Amygdala (tissue), 56 donors: ENCODE measurements at regions not wholly inside any gene's neighbourhood (a gene's known extent, or its start where the extent isn't known, plus 50 kb on each side); places are given as distances from the start of the nearest gene placed in this dataset.

Experiments
- DNase-seq, 56 donors: peaks; one replicate each; lab custom pipeline; 2025; lab: John Stamatoyannopoulos, UW

DNA sequence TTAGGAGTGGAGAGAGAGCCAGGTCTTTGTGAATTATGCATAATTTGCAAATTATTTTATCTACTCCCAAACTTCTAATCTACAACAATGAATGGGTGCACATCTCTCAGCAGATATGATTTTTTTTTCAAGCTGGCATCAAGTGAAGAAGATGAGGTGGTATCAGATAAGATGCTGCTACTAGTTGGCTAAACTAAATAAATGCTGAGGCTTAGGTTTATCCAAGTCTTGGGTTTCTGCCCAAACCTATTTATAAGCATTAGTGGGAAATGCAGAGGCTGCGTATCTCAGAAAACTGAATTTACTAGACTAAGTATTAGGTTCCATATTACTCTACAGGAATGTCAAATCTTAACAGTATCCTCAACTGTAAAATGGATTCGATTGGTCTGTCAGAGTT lies 703.0 kb upstream of the CELF2 start:
- DNase-seq, result no peak

DNA sequence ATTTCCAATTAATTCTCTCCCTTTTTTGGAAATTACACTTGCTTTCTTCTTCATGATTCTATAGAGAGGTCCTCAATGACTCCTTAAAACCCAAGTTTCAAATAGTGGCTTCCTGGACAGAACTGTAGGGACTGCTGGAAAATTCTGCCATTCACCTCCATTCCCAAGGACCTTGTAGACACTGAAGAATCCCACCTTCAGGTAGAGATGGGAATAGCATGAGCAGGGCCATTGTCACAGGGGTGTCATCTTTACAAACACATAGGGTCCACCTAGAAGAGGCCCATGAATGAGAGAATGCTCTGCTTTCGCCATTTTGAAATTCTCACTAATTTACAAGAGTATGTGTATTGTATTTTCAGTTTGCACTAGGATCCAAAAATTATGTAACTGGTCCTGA lies 701.7 kb upstream of the CELF2 start:
- no peak for DNase-seq

DNA sequence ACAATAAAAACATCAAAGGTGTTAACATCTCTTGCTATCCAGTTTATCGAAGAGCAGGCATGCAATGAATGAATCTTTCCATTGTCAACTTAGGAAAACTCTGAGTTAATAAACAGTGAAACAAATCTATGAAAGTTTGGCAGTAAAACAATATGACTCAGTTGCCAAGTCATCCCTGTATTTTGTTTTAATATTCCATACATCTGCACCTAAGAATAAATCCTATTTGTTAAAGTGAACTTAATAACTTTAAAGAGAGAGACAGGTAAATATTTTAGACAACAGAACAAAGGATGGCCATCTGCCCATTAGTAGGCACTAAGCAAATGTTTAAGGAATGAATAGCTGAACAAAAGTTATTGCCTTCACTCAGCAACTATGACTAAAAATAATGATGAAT lies 700.5 kb upstream of the CELF2 start:
- no peak for DNase-seq

DNA sequence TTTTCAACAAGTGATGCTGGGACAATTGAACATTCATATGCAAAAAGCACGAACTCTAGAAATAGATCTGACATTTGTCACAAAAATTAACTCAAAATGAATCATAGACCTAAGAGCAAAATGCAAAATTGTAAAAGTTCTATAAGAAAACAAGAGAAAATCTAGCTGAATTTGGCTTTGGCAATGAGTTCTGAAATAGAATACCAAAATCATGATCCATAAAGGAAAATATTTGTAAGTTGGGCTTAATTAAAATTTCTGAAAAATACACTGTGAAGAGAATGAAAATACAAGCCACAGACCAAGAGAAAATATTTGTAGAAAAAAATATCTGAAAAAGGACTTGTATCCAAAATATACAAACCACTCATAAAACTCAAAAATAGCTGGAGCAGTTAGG lies 698.8 kb upstream of the CELF2 start:
- no peak for DNase-seq

DNA sequence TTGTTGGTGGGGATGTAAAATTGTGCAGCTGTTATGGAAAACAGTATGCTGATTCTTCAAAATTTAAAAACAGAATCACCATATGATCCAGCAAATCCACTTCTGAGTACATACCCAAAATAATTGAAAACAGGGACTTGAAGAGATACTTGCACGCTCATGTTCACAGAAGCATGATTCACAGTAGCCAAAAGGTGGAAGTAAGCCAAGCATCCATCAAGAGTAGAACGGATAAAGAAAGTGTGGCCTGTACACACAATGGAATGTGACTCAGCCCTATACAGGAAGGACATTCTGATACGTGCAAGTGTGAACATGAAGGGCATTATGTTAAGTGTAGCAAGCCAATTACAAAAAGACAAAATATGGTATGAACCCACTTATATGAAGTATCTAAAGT lies 696.7 kb upstream of the CELF2 start:
- DNase-seq, result no peak

DNA sequence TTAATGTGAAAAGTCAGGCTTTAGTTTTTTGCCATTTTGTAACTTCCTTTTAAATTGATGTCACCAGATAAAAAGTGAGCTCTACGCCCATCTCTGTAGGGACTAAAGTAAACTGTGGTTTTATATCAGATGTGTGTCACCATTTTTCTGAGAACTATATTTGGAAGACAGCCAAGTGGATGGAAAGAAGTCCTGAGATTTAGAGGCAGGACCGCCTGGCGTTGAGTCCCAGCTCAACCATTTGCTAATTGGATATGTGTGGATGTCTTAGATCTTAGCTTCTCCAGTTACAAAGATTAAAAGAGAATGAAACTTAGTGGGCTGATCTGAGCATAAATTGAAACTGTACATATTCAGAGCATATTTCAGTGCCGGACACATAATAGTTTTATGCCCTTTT lies 691.6 kb upstream of the CELF2 start:
- no peak for DNase-seq

DNA sequence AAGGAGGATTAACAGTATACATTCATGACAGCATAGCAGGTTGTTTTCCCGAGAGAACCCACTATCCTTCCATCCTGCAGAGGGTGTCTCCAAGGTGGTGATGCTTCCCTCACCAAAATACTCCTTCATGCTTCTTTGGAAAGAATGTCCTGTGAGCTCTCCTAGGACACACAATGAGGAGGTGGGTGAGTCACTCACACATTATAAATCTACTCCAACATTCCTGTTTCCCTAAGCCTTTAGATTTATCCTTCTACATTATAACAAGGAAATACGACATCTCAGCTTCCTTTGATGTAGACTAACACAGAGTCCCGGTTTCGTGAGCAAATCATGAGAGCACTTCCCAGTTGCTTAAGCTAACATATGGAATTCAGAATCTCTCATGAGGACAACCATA lies 689.7 kb upstream of the CELF2 start:
- DNase-seq, result no peak

DNA sequence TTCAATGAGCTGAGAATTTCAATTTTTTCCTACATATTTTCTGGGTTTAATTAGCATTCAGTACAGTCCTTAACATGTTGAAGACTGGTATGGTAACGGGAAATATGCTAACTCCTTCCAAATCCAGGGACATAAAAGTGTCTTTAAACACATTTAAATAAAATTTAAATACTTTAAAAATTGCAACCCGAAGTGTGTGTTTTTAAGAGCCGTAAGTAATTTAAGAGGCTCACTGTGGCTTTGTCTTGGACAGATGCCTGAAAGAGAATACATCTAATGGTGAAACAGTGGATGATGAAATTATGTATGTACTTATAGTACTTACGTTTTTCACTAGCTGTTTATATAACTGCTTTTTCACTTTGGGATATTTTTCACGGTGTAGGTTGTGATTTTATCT lies 687.3 kb upstream of the CELF2 start:
- no peak for DNase-seq

DNA sequence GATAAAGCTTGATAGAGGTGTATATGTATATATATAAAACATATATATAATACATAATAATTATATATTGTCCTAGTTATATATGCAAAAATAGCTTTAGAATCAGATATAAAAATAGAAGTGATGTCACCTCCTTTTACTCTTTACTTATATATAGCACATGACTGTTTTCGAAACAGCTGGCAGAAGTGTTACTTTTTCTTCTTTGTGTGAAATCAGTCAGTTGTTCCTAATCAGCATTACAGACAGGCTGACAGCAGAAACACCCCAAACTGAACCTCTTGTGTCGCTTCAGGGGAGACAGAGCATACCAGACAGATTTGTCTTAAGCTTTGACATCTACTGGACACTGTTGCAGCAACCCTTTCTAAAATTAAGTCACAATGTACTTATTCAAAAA lies 684.9 kb upstream of the CELF2 start:
- no peak for DNase-seq

DNA sequence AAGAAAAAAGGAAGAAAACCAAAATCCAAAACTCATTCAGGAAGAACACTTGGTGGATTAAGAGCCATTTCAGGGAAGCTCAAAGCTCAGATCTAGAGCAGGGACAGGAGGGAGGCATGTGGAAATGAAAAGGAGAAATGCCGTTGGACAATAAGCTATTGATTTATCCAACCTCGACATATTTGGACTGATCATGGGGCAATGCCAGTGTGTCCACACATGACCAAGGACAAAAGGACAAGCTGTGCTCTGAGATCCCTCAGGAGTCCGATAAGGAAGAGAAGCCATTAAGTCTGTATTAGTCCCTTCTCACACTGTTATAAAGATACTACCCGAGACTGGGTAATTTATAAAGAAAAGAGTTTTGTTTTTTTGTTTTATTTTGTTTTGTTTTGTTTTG lies 684.0 kb upstream of the CELF2 start:
- no peak for DNase-seq

DNA sequence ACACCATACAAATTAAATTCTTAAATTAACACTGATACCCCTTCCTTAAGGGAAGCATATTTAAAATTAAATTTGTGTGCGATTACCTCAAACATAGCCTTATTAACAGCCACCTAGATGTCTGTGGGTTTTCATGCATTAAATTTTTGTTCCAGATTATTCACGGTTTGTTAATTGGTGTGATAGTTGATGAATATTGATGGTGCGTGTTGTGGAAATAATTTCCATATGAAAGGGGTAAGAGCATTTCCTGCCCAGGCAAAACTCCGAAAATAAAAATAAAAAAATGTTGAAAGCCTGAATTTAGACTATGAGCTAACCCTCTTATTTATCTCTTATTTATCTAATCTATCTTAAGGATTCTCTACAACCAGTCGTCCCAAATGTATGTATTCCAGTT lies 679.3 kb upstream of the CELF2 start:
- DNase-seq, result no peak

DNA sequence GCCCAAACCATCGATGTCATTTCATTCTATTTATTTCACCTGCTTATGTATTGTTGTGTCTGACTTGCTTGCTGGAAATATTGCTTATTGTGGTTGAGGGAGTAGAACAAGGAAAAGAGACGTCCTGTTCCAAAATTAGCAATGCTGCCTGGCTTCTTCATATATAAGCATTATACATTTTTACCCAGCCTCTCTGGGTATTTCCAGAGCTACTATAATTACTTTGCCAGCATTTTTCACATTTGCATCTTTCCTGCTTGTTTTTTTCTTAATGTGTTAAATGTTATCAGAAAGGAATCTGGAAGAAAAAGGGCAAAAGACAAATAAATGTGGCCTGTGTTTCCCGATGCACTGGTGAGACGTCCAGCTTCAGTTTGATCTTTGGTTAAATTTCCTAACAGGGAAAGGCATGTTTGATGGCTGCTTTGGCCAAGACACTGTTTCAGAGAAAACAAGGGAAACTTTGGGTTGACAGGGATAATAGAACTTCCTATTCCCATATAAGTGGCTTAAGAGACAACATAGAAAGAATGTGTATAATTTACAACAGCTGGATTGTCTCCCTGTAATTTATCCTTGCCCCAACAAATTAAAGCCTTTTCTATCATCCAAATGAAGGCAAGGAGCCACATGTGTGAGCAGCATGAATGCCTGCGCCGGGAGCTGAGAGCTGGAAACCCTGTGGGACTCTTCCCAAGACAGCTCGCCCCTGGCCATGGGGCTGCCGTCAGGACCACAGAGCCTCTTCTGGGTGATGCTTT lies 671.1 kb upstream of the CELF2 start:
- no peak for DNase-seq

DNA sequence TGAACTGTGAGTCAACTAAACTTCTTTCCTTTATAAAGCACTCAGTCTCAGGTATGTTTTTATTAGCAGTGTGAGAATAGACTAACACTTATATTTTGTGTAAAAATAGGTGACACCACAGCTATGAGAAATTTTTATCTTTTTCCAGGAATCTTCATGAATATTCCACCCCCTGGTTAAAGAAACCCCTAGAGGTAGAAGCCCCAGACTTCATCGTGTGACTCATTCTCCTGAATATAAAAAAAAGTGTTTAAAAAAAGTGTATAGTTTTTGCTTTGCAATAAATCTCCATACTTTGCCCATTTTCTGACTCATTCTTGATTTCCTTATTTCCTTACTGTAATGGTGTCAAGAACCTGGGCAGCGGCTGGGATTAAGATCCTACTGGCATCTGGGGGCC lies 667.6 kb upstream of the CELF2 start:
- DNase-seq, result no peak

DNA sequence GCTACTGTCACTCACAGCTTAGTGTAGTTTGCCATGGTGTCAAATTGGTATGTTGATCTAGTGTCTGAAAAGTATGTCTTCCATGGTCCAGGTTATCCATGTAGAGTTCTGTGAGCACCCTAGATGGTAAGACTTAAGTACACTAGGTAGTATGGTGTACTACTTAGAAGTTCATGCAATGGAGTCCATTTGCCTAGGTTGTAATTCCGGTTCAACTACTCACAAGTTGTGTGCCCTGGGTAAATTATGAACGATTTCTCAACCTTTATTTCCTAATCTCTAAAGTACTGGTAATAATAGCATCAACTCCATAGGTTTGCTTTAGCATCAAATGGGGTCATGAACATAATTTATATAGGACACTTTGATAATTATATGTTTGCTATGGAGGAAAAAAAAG lies 666.2 kb upstream of the CELF2 start:
- no peak for DNase-seq

DNA sequence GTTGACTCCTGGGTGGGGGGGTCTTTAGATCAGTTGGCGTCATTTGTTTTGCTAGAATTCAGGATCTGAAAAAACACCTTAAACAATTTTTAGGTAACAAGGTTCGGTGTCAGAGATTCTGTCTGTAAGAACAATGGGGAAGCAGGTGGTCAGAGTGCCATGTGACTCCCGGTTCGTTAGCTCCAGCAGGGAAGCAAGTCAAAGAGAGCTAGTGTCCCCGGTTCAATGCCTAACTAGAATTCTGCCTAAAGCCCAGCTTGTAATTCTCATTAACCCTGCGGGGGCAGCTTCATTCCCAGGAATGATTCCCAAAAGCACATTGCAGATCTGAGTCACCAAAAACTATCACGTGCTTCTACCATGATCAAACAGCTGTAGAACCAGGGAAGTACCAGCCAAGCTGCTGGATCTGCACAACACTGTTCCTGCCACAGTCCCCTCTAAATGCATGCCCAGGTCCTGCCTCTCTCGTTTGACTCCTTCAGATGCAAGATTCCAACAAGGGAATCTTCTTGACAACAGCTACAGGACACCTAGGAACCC lies 664.3 kb upstream of the CELF2 start:
- DNase-seq, result no peak

DNA sequence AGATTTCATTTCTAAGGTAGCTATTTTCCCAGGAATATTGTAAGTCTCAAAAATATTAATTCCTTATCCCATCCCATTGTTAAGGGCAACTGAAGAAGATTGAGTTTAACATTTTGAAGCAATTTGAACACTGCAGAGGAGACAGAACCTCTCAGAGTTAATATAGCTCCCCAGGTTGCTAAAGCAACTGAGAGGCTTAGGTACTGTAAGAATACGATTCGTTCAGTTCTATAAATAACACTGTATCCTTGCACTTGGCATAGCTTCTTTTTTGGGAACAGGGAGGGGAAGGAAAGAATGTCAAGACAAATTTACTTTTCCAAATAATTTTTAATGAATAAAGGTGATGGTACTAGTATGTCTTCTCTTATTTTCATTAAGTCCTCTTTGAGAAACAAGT lies 658.4 kb upstream of the CELF2 start:
- no peak for DNase-seq

DNA sequence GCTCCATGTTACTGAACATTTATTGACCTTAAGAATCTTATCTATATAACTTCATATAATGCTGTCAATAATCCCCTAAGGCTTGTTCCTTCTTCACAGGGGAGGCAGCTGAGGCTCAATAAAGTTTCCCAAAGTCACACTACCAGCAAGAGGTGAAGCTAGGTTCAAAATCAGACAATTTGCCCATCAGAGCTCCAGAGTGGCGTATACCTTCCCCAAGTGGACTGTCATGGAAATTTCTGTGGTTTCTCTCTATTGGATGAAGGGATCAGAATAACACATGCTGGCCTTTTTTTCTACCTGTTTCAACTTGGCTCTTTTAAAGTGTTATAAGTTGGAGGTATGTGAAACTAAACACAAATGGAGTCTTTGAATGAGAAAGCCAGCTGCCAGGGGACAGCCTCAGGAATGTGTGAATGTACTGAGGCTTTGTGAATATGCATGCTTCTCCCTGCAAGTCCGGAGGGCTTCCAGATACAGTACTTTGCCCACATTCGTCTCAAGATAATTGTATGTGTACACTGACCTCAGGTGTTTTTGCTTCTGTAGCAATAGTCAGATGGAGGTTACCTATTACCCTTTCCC lies 656.3 kb upstream of the CELF2 start:
- DNase-seq, result no peak

DNA sequence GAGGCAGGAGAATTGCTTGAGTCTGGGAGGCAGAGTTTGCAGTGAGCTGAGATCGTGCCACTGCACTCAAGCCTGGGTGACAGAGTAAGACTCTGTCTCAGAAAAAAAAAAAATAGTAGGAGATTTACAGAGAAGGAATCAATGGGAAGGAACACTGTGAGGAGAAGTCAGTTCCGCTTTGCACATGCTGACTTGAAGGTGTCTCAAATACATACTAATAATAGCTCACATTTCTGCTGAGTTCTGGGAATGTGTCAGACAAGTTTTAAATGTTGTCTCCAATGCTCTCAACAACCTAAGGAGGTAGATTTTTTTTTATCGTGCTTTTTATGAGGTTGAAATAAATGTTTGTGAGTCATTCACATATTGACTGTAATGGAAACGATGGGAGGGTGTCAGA lies 654.9 kb upstream of the CELF2 start:
- DNase-seq, result no peak

DNA sequence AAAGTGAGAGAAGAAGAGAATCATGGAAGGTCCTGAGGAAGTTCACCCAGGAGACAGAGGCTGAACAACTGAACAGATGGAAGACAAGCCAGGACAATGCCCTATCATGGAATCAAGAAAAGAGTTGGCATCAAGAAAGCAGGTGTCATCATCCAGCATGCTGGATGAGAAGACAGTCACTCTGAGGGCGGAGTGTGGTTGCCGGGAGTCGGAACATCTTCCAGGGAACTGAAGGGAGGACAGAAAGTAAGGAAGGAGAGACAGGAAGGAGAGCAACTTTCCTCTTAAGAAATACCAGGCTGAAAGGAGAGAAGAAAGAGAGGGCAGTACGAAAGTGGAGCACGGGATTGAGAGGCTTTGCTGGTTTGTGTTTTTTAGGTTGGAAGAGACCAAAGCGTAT lies 654.5 kb upstream of the CELF2 start:
- no peak for DNase-seq

DNA sequence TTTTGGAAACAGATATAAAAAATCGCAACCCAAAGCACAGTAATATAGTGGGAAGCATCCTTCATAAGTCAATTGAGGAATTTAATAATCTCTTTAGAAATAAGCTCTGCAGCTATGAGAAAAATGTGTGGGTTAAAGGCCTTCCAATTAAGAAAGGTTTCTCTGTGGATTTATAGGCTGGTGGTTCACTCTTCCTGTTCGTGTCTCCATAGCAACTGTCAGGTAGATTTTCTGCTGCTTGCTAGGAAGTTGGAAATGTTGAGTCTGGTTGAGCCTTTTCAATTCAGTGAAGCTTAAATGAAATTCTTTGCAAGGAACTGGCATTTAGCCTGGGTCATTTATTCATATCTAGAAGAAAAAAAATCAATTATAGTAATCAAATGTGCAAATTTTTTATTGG lies 652.8 kb upstream of the CELF2 start:
- DNase-seq, result no peak

DNA sequence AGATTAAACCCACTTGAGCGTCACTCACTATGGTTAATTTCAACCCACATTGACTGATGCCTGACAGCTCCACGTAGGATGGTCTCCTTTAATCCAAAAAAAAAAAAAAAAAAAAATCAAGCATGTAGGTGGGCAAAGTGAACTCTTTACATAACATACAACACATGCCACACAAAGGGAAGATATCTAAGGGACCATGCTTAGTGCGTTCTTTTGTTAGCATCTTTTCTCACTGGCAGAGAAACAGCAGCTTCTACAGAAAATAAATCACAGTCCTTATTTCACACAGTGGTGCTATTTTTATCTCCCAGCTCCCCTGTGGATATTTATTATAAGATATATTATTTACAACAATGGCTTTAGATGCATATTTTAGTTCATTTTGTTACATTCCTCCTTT lies 652.0 kb upstream of the CELF2 start:
- DNase-seq, result no peak

DNA sequence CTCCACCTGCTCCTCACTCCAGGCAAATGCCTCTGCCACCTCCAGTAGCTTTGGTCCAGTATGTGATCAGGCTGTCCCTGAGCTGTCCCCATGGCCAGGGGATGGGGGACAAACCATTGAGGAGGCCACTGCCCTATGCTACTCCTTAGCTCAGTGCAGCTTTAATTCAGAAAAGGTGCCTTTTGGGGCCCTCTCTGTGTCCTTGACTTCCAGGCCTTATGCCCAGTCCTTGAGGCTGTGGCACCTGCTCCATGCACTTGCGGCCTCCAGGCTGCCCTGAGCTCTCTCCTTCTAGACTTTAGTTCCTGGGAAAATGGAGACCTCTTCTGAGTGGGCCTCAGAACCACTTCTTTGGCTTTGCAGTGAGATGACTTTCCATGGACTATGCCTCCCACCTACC lies 650.8 kb upstream of the CELF2 start:
- no peak for DNase-seq

DNA sequence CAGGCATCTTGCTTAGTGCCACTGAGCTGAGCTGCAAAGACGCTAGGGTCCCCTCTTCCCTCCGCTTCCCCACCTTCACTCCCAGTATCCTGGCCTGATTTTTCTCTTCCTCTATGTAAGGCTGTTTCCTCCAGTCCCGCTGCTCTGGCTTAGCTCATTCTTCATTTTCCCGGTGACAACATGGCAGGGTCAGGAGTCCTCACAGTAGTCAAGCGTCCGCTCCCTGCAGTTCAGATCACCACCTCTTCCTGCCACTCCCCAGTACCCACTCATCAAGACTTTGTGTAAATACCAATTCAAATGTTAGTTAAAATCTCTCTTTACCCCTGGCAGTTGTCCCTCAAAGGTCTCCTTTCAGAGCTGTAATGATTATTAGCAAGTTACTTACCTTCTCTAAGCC lies 650.4 kb upstream of the CELF2 start:
- DNase-seq, result no peak
